GM12878 (cell line): ENCODE measurements at regions not wholly inside any gene's neighbourhood (a gene's known extent, or its start where the extent isn't known, plus 50 kb on each side); places are given as distances from the start of the nearest gene placed in this dataset.

Experiments used
- ATAC-seq: fragments of 200-7000 bp; cut with Tn5 transposase; 3 replicates; pipeline ENCODE4 v1.9.1; 2020; ENCODE audit warnings: mild to moderate bottlenecking, moderate library complexity
- BruUV-seq: library from RNA; stranded (reverse); fragments of 400-500 nt; replicated peaks from 2 replicates; lab custom pipeline; 2021; lab: Mats Ljungman, UMichigan
- CTCF ChIA-PET: fragments of 300-600 bp; sonication (Branson Sonifier 250); formaldehyde crosslinking; extraction: SDS; loops from one replicate; lab custom pipeline; 2021; ENCODE audit warnings: inconsistent platforms; lab: Yijun Ruan, JAX
- POLR2A ChIA-PET: fragments of 350-600 bp; formaldehyde crosslinking; extraction: SDS; loops from one replicate; lab custom pipeline; 2021; ENCODE audit warnings: inconsistent platforms; lab: Charles Lee
- RAD21 ChIA-PET: fragments of 300-600 bp; sonication (Branson Sonifier 250); formaldehyde crosslinking; loops from one replicate; lab custom pipeline; 2023; ENCODE audit warnings: antibody characterized with exemption; ENCODE audit not compliant: unreplicated experiment; lab: Charles Lee
- SMC1A ChIA-PET: fragments of 300-600 bp; sonication (Branson Sonifier 250); formaldehyde crosslinking; loops from one replicate; lab custom pipeline; 2023; ENCODE audit not compliant: unreplicated experiment, uncharacterized antibody; lab: Charles Lee
- DNase-seq: peaks from one replicate; pipeline ENCODE4 v3.0.0-alpha.2; 2011; ENCODE audit warnings: low read depth, low spot score
- FAIRE-seq: peaks from 3 replicates; lab custom pipeline; 2011; peaks lifted over from hg19 to GRCh38; lab: Jason Lieb, UNC
- H2AFZ ChIP-seq: 2 replicates; pipeline ENCODE4 v1.6.0; 2011; ENCODE audit warnings: low read depth, low read length, control low read depth; ENCODE audit not compliant: control insufficient read depth
- H3K27ac ChIP-seq: 2 replicates; pipeline ENCODE4 v1.5.1; 2011; ENCODE audit warnings: control low read depth; ENCODE audit not compliant: control insufficient read depth, insufficient read depth
- H3K27me3 ChIP-seq, 2 experiments: replicated peaks in 1 of 2; 2 replicates each; pipeline versions ENCODE4 v1.6.0 to v1.6.1; 2011; ENCODE audit warnings: low read length in 1 of 2; ENCODE audit not compliant: control insufficient read depth in 2 of 2, insufficient read depth in 2 of 2
- H3K36me3 ChIP-seq, 2 experiments: 2 replicates each; pipeline ENCODE4 v1.5.1; 2011; ENCODE audit warnings: low read length in 1 of 2; ENCODE audit not compliant: control insufficient read depth in 2 of 2, insufficient read depth in 2 of 2
- H3K4me1 ChIP-seq: 2 replicates; pipeline ENCODE4 v1.6.1; 2011; ENCODE audit warnings: mild to moderate bottlenecking, low read length, moderate library complexity, mixed read lengths; ENCODE audit not compliant: control insufficient read depth, insufficient read depth
- H3K4me2 ChIP-seq: 2 replicates; pipeline ENCODE4 v1.6.0; 2011; ENCODE audit warnings: control low read depth; ENCODE audit not compliant: control insufficient read depth, insufficient read depth
- H3K4me3 ChIP-seq: fragments of 200-600 bp; sonication (generic); 2 replicates; pipeline ENCODE4 v1.5.1; 2016
- H3K79me2 ChIP-seq: 2 replicates; pipeline ENCODE4 v1.6.0; 2011; ENCODE audit warnings: low read length; ENCODE audit not compliant: control insufficient read depth, insufficient read depth
- H3K9ac ChIP-seq: 2 replicates; pipeline ENCODE4 v1.8.0; 2011; ENCODE audit warnings: low read length, control low read depth, mixed read lengths; ENCODE audit not compliant: control insufficient read depth, insufficient read depth
- H3K9me3 ChIP-seq: replicated peaks from 3 replicates; pipeline ENCODE4 v1.5.1; 2011; ENCODE audit warnings: mild to moderate bottlenecking, low read length; ENCODE audit not compliant: control insufficient read depth, insufficient read depth
- H4K20me1 ChIP-seq: 2 replicates; pipeline ENCODE4 v1.6.0; 2011; ENCODE audit not compliant: control insufficient read depth, insufficient read depth
- CREM ChIP-seq: IDR thresholded peaks from 2 replicates; pipeline ENCODE4 v1.6.1; 2014; ENCODE audit warnings: antibody characterized with exemption, low read depth
- HDAC6 ChIP-seq: fragments of 200-600 bp; sonication (generic); IDR thresholded peaks from one replicate; pipeline ENCODE4 v1.8.0; 2017; ENCODE audit warnings: antibody characterized with exemption; ENCODE audit not compliant: unreplicated experiment
- NFXL1 ChIP-seq: fragments of 450-650 bp; IDR thresholded peaks from 2 replicates; pipeline ENCODE4 v1.6.1; 2017; ENCODE audit warnings: antibody characterized with exemption, mild to moderate bottlenecking, borderline replicate concordance
- PAX5 ChIP-seq: IDR thresholded peaks from 2 replicates; pipeline ENCODE4 v1.6.1; 2011; ENCODE audit warnings: low read depth, low read length, borderline replicate concordance
- RELA ChIP-seq: fragments of 450-650 bp; IDR thresholded peaks from 2 replicates; pipeline ENCODE4 v1.8.0; 2014; ENCODE audit warnings: borderline replicate concordance; ENCODE audit not compliant: partially characterized antibody
- RFX5 ChIP-seq: IDR thresholded peaks from 2 replicates; pipeline ENCODE4 v1.6.1; 2011; ENCODE audit warnings: low read depth, low read length, improper control_type of control experiment
- SREBF2 ChIP-seq: IDR thresholded peaks from 2 replicates; pipeline ENCODE4 v1.6.1; 2012; ENCODE audit warnings: mild to moderate bottlenecking, low read length
- in situ Hi-C: fragments of 300-500 bp; cut with MboI; formaldehyde crosslinking; loops from 9 replicates; pipeline ENCODE4 v1.14.3; 2018; ENCODE audit warnings: mixed read lengths
- intact Hi-C: fragments of 100-400 bp; cut with micrococcal nuclease; formaldehyde crosslinking; loops from one replicate; pipeline ENCODE4 v1.14.2; 2022; ENCODE audit not compliant: unreplicated experiment
- TF ChIP-seq, protein P1 (sequence below): IDR thresholded peaks from 2 replicates; pipeline ENCODE4 v1.6.1; 2012; ENCODE audit warnings: low read depth, low read length, improper control_type of control experiment
- TF ChIP-seq, protein P2 (sequence below): IDR thresholded peaks from 2 replicates; pipeline ENCODE4 v1.6.1; 2012; ENCODE audit warnings: improper control_type of control experiment, low read depth, low read length; ENCODE audit not compliant: insufficient replicate concordance
- TF ChIP-seq, protein P3 (sequence below): fragments of 150-350 bp; IDR thresholded peaks from 2 replicates; pipeline ENCODE4 v1.6.1; 2016; ENCODE audit warnings: low read depth, low read length
- TF ChIP-seq, protein P4 (sequence below): fragments of 450-650 bp; IDR thresholded peaks from 2 replicates; pipeline ENCODE4 v1.6.1; 2017; ENCODE audit warnings: low read depth, mild to moderate bottlenecking, moderate library complexity

DNA sequence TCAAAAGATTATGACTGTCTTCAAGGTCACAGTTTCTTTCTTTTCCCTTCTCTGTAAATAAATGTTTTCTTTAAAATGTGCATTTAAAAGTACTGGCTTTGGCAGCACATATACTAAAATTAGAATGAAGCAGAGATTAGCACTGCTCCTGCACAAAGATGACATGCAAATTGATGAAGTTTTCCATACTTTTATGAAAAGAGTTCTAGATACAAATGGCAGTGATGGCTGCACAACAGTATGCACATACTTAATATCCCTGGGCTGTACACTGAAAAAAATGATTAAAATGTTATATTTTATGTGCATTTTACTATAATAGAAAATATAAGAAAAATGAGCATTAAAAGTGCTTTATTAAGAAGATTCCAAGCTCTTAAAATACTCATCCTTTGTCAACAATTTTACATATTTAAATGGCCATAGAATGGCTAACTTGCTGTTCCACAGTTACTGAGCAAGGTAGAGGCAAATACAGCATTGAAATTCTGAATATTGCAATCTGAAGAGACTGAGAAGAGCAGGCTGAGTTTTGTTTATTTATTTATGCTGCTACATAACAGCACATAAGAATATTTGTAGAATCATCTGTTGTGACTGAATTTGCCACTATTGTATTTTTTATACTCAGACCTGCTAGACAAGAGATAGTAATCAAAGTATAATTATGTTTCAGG is 117.8 kb downstream of the GPR37 start:
- ChIA-PET RAD21 (no interaction called here), SMC1A (interaction anchor here (1.4 kb wide), 1 partner anchor 95 kb away, joined by 3 read pairs; no protein-coding TSS in a partner anchor), POLR2A (no interaction called here), CTCF (no interaction called here)
- no peak overlapping the region for H3K4me2 ChIP-seq
- H3K79me2 ChIP-seq = no peaks in the 10 kb centered on the region
- no peaks in the 10 kb centered on the region for H3K36me3 ChIP-seq
- no peaks in the 10 kb centered on the region for H3K27me3 ChIP-seq
- DNase-seq (no peak), ATAC-seq (no peak), FAIRE-seq (no peak)
- no peak overlapping the region for H2AFZ ChIP-seq
- no peaks in the 10 kb centered on the region for H3K4me1 ChIP-seq
- H3K27ac ChIP-seq = no peak overlapping the region
- H3K9me3 ChIP-seq = no peaks in the 10 kb centered on the region
- H3K9ac ChIP-seq = no peak overlapping the region
- intact Hi-C loops (no loop called here), in situ Hi-C loops (no loop called here)
- no TSS peak for BruUV-seq
- H3K4me3 ChIP-seq = no peak overlapping the region
- H4K20me1 ChIP-seq = no peaks in the 10 kb centered on the region
- TF ChIP-seq CREM = no peak
- TF ChIP-seq SREBF2 = no peak
- TF ChIP-seq, protein P1, sequence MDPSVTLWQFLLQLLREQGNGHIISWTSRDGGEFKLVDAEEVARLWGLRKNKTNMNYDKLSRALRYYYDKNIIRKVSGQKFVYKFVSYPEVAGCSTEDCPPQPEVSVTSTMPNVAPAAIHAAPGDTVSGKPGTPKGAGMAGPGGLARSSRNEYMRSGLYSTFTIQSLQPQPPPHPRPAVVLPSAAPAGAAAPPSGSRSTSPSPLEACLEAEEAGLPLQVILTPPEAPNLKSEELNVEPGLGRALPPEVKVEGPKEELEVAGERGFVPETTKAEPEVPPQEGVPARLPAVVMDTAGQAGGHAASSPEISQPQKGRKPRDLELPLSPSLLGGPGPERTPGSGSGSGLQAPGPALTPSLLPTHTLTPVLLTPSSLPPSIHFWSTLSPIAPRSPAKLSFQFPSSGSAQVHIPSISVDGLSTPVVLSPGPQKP = no peak
- TF ChIP-seq RELA = no peak
- no peak for TF ChIP-seq PAX5
- TF ChIP-seq RFX5 = no peak
- TF ChIP-seq, protein P2, sequence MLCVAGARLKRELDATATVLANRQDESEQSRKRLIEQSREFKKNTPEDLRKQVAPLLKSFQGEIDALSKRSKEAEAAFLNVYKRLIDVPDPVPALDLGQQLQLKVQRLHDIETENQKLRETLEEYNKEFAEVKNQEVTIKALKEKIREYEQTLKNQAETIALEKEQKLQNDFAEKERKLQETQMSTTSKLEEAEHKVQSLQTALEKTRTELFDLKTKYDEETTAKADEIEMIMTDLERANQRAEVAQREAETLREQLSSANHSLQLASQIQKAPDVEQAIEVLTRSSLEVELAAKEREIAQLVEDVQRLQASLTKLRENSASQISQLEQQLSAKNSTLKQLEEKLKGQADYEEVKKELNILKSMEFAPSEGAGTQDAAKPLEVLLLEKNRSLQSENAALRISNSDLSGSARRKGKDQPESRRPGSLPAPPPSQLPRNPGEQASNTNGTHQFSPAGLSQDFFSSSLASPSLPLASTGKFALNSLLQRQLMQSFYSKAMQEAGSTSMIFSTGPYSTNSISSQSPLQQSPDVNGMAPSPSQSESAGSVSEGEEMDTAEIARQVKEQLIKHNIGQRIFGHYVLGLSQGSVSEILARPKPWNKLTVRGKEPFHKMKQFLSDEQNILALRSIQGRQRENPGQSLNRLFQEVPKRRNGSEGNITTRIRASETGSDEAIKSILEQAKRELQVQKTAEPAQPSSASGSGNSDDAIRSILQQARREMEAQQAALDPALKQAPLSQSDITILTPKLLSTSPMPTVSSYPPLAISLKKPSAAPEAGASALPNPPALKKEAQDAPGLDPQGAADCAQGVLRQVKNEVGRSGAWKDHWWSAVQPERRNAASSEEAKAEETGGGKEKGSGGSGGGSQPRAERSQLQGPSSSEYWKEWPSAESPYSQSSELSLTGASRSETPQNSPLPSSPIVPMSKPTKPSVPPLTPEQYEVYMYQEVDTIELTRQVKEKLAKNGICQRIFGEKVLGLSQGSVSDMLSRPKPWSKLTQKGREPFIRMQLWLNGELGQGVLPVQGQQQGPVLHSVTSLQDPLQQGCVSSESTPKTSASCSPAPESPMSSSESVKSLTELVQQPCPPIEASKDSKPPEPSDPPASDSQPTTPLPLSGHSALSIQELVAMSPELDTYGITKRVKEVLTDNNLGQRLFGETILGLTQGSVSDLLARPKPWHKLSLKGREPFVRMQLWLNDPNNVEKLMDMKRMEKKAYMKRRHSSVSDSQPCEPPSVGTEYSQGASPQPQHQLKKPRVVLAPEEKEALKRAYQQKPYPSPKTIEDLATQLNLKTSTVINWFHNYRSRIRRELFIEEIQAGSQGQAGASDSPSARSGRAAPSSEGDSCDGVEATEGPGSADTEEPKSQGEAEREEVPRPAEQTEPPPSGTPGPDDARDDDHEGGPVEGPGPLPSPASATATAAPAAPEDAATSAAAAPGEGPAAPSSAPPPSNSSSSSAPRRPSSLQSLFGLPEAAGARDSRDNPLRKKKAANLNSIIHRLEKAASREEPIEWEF = no peak
- TF ChIP-seq, protein P3, sequence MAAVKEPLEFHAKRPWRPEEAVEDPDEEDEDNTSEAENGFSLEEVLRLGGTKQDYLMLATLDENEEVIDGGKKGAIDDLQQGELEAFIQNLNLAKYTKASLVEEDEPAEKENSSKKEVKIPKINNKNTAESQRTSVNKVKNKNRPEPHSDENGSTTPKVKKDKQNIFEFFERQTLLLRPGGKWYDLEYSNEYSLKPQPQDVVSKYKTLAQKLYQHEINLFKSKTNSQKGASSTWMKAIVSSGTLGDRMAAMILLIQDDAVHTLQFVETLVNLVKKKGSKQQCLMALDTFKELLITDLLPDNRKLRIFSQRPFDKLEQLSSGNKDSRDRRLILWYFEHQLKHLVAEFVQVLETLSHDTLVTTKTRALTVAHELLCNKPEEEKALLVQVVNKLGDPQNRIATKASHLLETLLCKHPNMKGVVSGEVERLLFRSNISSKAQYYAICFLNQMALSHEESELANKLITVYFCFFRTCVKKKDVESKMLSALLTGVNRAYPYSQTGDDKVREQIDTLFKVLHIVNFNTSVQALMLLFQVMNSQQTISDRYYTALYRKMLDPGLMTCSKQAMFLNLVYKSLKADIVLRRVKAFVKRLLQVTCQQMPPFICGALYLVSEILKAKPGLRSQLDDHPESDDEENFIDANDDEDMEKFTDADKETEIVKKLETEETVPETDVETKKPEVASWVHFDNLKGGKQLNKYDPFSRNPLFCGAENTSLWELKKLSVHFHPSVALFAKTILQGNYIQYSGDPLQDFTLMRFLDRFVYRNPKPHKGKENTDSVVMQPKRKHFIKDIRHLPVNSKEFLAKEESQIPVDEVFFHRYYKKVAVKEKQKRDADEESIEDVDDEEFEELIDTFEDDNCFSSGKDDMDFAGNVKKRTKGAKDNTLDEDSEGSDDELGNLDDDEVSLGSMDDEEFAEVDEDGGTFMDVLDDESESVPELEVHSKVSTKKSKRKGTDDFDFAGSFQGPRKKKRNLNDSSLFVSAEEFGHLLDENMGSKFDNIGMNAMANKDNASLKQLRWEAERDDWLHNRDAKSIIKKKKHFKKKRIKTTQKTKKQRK = no peak
- TF ChIP-seq, protein P4, sequence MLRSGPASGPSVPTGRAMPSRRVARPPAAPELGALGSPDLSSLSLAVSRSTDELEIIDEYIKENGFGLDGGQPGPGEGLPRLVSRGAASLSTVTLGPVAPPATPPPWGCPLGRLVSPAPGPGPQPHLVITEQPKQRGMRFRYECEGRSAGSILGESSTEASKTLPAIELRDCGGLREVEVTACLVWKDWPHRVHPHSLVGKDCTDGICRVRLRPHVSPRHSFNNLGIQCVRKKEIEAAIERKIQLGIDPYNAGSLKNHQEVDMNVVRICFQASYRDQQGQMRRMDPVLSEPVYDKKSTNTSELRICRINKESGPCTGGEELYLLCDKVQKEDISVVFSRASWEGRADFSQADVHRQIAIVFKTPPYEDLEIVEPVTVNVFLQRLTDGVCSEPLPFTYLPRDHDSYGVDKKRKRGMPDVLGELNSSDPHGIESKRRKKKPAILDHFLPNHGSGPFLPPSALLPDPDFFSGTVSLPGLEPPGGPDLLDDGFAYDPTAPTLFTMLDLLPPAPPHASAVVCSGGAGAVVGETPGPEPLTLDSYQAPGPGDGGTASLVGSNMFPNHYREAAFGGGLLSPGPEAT = no peak
- TF ChIP-seq HDAC6 = no peak
- TF ChIP-seq NFXL1 = no peak
